IPS-18a (cell line): ENCODE measurements at regions not wholly inside any gene's neighbourhood (a gene's known extent, or its start where the extent isn't known, plus 50 kb on each side); places are given as distances from the start of the nearest gene placed in this dataset.

Source experiments
- H3K27ac ChIP-seq: one replicate; pipeline ENCODE4 v1.5.1; 2013; ENCODE audit warnings: low read length
- H3K27me3 ChIP-seq: one replicate; pipeline ENCODE4 v1.6.1; 2013; ENCODE audit warnings: mild to moderate bottlenecking, low read length; ENCODE audit not compliant: control insufficient read depth, insufficient read depth
- H3K36me3 ChIP-seq: one replicate; pipeline ENCODE4 v1.6.1; 2013; ENCODE audit warnings: low read depth, low read length; ENCODE audit not compliant: control insufficient read depth
- H3K4me1 ChIP-seq: one replicate; pipeline ENCODE4 v1.6.1; 2013; ENCODE audit warnings: low read depth, low read length; ENCODE audit not compliant: control insufficient read depth
- H3K4me3 ChIP-seq: one replicate; pipeline ENCODE4 v1.5.1; 2013; ENCODE audit warnings: low read length
- H3K9ac ChIP-seq: one replicate; pipeline ENCODE4 v1.6.1; 2013; ENCODE audit warnings: mild to moderate bottlenecking, low read length, moderate library complexity
- H3K9me3 ChIP-seq: one replicate; pipeline ENCODE4 v1.6.1; 2013; ENCODE audit warnings: low read depth, low read length; ENCODE audit not compliant: control insufficient read depth

DNA sequence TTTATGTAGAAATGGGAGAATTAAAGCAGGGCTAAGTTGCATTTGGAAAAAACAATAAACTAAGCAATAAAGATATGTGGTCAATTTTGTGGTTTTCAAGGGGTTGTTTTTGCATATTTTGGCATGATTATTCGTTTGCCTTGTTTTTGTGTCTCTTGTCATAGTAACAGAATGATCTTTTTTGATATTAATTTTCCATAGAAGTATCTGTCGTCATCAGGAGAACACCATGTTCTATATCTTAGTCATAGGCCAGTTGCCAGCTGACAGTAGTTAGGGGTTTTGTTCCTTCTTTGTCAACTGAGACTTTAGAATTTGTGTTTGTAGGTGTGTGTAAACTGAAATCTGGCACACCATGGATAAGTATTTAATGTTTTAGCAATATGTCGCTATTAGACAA is 1354.8 kb downstream of the LRFN5 start:
- H3K27me3 ChIP-seq, result no peaks in the 10 kb centered on the region
- no peak overlapping the region for H3K9ac ChIP-seq
- no peaks in the 10 kb centered on the region for H3K9me3 ChIP-seq
- no peak overlapping the region for H3K4me3 ChIP-seq
- H3K27ac ChIP-seq, result no peak overlapping the region
- no peaks in the 10 kb centered on the region for H3K4me1 ChIP-seq
- no peaks in the 10 kb centered on the region for H3K36me3 ChIP-seq

DNA sequence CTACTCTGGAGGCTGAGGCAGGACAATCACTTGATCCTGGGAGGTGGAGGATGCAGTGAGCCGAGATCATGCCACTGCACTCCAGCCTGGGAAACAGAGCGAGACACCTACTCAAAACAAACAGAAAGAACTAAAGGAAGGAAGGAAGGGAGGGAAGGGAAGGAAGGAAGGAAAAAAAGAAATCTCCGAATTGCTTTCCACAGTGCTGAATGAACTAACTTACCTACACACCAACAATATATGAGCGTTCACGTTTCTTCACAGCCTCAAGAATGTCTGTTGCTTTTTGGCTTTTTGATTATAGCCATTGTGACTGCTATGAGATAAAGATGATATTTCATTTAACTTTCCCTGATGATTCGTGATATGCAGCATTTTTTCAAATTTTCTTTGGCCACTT is 1343.7 kb downstream of the LRFN5 start:
- Histone ChIP-seq H3K4me3 (no peak overlapping the region), H3K9ac (no peak overlapping the region)

DNA sequence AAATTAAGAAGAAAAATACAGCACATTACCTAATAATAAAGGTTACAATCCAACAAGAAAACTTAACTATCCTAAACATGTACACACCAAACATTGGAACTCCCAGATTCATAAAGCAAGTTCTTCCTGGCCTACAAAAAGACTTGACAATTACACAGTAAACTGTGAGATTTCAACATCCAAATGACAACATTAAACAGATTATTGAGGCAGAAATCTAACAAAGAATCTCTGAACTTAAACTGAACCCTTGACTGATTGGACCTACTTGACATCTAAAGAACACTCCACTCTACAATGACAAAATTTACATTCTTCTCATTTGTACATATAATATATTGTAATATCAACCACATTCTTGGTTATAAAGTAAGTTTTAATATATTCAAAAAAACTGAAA is 1341.3 kb downstream of the LRFN5 start:
- Histone ChIP-seq H3K4me3 (no peak overlapping the region), H3K9me3 (no peaks in the 10 kb centered on the region), H3K27me3 (no peaks in the 10 kb centered on the region), H3K9ac (no peak overlapping the region), H3K36me3 (no peaks in the 10 kb centered on the region), H3K4me1 (no peaks in the 10 kb centered on the region), H3K27ac (no peak overlapping the region)

More for the DNA sequence above, 1343.7 kb downstream of the LRFN5 start:
- Histone ChIP-seq H3K9me3 (no peaks in the 10 kb centered on the region), H3K27ac (no peak overlapping the region), H3K36me3 (no peaks in the 10 kb centered on the region), H3K27me3 (no peaks in the 10 kb centered on the region), H3K4me1 (no peaks in the 10 kb centered on the region)

DNA sequence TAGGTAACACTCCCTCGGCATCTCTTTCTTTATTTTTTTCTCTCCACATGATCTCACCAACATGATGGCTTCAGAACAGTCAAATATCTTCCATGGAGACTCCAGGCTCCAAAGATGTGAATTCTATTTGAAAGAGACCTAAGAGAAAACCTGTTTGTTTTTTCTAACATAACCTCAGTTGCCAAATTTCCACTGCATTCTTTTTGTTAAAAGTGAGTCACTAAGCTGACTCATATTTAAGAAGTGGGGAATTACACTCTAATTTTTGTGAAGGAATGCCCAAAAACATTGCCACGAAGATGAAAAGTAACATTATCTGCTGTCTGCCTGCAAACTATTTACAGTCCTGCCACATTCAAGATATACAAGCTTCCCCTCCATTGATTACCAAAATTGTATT is 1337.6 kb downstream of the LRFN5 start:
- no peaks in the 10 kb centered on the region for H3K36me3 ChIP-seq
- H3K4me1 ChIP-seq, result no peaks in the 10 kb centered on the region
- H3K4me3 ChIP-seq, result no peak overlapping the region
- H3K27ac ChIP-seq, result no peak overlapping the region
- H3K9me3 ChIP-seq, result no peaks in the 10 kb centered on the region
- H3K9ac ChIP-seq, result no peak overlapping the region
- no peaks in the 10 kb centered on the region for H3K27me3 ChIP-seq

DNA sequence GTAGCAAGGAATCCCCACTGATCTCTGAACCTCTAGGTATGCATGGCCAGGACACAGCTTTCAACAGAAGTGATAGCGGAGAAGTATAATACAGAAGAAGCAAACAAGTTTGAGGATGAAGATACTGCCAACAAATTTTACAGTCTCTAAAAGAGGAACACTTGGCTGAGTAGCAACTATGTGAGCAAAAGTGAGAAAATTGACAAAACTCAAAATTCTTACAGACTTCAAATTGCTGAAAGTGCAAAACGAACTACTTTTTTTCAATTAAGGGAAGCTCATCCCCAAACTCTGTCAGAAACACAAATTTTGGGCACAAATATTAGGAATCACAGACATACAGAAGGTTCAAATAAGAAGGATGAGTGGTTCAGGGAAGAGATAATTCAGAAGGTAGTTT is 1324.6 kb downstream of the LRFN5 start:
- no peaks in the 10 kb centered on the region for H3K9me3 ChIP-seq
- no peaks in the 10 kb centered on the region for H3K4me1 ChIP-seq
- no peak overlapping the region for H3K9ac ChIP-seq
- H3K27ac ChIP-seq, result no peak overlapping the region
- H3K4me3 ChIP-seq, result no peak overlapping the region
- no peaks in the 10 kb centered on the region for H3K36me3 ChIP-seq
- no peaks in the 10 kb centered on the region for H3K27me3 ChIP-seq

DNA sequence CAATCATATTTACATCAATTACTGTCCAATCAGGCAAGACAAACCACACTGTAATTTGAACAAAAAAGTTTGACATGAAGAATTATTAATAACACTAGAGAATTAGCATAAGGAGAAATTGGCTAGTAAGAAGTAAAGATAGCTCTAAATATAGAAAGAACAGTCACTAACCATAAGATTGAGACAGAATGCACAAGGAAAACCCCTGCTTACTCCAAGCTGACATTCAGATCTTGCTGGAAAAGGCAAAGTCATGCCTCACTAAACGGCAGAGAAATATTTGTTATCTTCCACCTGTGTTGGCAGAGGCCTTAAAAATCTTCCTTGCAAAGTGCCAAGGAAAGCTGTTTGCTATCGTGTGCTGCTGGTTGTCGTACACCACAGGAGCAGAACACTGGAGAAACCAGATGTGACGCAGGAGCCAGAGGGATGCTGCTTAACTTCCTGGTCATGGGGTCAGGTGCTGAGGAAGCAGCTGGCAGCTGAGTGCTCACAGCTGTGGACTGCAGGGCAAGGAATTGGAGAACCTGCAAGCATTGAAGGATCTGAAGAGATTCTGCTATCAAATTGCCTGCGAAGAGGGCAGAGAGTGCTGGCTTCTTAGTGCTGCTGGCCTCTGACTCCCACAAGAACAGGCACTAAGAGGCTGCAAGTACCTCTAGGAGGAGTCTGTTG is 1323.3 kb downstream of the LRFN5 start:
- no peak overlapping the region for H3K4me3 ChIP-seq
- no peak overlapping the region for H3K27ac ChIP-seq
- H3K36me3 ChIP-seq, result no peaks in the 10 kb centered on the region
- no peak overlapping the region for H3K9ac ChIP-seq
- no peaks in the 10 kb centered on the region for H3K4me1 ChIP-seq
- H3K27me3 ChIP-seq, result no peaks in the 10 kb centered on the region
- no peaks in the 10 kb centered on the region for H3K9me3 ChIP-seq

DNA sequence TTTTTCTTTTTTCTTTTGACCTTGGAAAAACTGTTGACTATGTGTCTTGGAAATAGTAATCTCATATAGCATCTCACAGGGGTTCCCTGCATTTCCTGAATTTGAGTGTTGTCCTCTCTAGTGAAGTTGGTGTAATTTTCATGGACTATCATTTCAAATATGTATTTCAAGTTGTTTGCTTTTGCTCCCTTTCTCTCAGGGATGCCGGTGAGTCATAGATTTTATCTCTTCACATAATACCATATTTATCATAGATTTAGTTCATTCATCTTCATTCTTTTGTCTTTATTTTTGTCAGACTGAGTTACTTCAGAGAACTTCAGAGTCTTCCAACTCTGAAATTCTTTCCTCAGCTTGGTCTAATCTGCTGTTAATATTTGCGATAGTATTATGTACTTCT is 1320.6 kb downstream of the LRFN5 start:
- H3K27ac ChIP-seq, result no peak overlapping the region
- H3K9ac ChIP-seq, result no peak overlapping the region
- no peaks in the 10 kb centered on the region for H3K36me3 ChIP-seq
- no peaks in the 10 kb centered on the region for H3K4me1 ChIP-seq
- H3K4me3 ChIP-seq, result no peak overlapping the region
- no peaks in the 10 kb centered on the region for H3K27me3 ChIP-seq
- H3K9me3 ChIP-seq, result peaks cover 2% of the 10 kb centered on the region

DNA sequence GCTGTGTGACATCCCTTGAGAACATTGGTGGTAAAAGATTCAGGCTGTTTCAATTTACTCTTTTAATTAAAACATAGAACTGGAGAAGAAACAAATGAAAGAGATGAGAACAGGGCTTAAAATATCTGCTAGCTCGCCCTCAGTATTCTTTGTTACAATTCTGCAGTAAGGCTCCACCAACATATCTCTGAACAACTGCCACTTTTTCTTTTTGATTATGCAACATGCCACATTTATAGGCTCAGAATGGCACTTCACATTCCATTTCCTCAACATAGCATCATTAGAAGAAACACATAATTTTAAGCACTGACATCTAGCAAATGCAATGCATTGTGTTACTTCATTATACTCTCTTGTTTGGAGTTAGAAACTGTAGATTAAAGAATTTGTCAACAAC is 1315.2 kb downstream of the LRFN5 start:
- H3K36me3 ChIP-seq, result no peaks in the 10 kb centered on the region
- no peaks in the 10 kb centered on the region for H3K4me1 ChIP-seq
- no peak overlapping the region for H3K4me3 ChIP-seq
- H3K9me3 ChIP-seq, result peaks cover 2% of the 10 kb centered on the region
- H3K9ac ChIP-seq, result no peak overlapping the region
- H3K27me3 ChIP-seq, result no peaks in the 10 kb centered on the region
- no peak overlapping the region for H3K27ac ChIP-seq

DNA sequence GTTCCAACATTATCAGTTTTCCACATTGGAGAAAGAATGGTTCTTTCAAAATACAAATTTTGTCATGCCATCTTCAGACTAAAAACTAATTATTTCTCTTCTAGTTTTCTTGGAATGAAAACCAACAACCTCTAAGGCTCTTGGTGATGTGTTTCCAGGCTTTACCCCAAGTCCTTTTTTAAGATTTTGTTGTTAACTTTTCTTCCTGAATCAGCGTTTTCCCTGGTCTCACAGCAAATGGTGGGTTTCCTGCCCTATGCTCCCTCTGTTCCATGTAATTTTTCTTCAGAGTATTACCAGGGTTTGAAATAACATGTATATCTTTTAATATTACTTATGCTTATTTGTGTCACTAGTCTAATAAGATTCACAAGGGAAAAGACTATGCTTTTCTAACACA is 1311.9 kb downstream of the LRFN5 start:
- H3K9ac ChIP-seq, result no peak overlapping the region
- H3K9me3 ChIP-seq, result peaks cover 2% of the 10 kb centered on the region

DNA sequence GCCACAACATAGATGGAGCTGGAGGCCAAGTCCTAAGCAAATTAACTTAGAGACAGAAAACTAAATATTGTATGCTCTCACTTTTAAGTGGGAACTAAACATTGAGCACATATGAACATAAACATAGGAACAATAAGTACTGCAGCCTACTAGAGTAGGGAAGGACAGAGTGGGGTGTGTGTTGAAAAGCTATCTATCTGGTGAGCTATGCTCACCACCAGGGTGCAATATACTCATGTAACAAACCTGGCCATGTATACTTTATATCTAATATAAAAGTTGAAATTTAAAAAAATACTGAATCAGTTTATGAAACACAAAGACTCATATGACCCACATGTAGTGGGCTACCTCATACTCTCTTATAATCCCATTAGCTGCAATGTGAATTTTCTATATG is 1305.0 kb downstream of the LRFN5 start:
- Histone ChIP-seq H3K9ac (no peak overlapping the region), H3K4me1 (no peaks in the 10 kb centered on the region), H3K36me3 (no peaks in the 10 kb centered on the region), H3K4me3 (no peak overlapping the region), H3K27me3 (no peaks in the 10 kb centered on the region), H3K27ac (no peak overlapping the region), H3K9me3 (no peaks in the 10 kb centered on the region)

More for the DNA sequence above, 1311.9 kb downstream of the LRFN5 start:
- Histone ChIP-seq H3K27me3 (no peaks in the 10 kb centered on the region), H3K27ac (no peak overlapping the region), H3K4me3 (no peak overlapping the region), H3K36me3 (no peaks in the 10 kb centered on the region), H3K4me1 (no peaks in the 10 kb centered on the region)

DNA sequence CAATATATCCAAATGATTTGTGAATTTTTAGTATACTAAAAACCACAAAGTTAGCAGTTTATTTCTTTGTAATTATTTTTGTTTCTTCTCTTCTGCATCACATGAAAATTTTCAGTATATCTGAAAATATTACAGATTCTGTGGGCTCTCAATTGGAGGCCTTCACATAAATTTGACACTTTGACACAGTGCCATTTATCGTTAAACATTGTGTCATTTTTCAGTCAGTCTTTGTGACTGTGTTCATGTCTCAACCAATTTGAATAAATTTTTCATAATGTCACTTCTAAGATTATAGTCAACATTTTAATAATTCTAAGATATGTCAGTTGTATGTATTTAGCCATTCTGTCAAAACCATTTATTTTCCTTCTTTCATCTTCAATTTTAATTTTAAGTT is 1303.0 kb downstream of the LRFN5 start:
- Histone ChIP-seq H3K4me1 (no peaks in the 10 kb centered on the region), H3K4me3 (no peak overlapping the region), H3K27ac (no peak overlapping the region), H3K9ac (no peak overlapping the region), H3K9me3 (no peaks in the 10 kb centered on the region), H3K36me3 (no peaks in the 10 kb centered on the region), H3K27me3 (no peaks in the 10 kb centered on the region)

DNA sequence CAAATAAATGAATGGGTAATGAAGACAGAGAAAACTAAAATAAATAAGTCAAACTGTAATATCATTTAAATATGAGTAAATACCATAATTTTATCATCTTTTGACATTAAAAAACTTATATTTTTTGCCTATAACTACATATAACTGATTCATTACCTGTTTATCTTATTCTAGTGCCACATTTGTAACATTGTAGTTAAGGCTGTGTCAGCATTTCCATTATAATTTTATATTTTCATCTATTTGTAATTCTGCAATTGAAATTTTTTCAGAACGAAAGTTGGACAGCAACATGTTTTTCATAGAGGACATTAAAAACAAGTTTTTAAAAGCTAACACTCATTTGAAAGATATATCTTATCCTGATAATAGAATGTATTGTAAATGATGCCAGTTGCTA is 1286.5 kb downstream of the LRFN5 start:
- no peaks in the 10 kb centered on the region for H3K36me3 ChIP-seq

More for the DNA sequence above, 1286.5 kb downstream of the LRFN5 start:
- Histone ChIP-seq H3K4me3 (no peak overlapping the region), H3K27ac (no peak overlapping the region), H3K9me3 (no peaks in the 10 kb centered on the region), H3K27me3 (no peaks in the 10 kb centered on the region), H3K9ac (no peak overlapping the region), H3K4me1 (no peaks in the 10 kb centered on the region)
